CD14-positive monocyte (primary cell): ENCODE measurements at regions not wholly inside any gene's neighbourhood (a gene's known extent, or its start where the extent isn't known, plus 50 kb on each side); places are given as distances from the start of the nearest gene placed in this dataset.

Source experiments
- DNase-seq, 3 donors: peaks; one replicate each; pipeline ENCODE4 v3.0.0-alpha.2; 2011 to 2022
- H2AFZ ChIP-seq: 2 replicates; pipeline ENCODE4 v1.6.0; 2012; ENCODE audit warnings: mild to moderate bottlenecking, low read depth, low read length, inconsistent platforms; ENCODE audit not compliant: insufficient read depth, poor library complexity, severe bottlenecking
- H3K27ac ChIP-seq, 2 donors: 1 replicate in 1 of 2; 2 replicates in 1 of 2; pipeline ENCODE4 v1.5.1; 2012 to 2013; ENCODE audit warnings: low read length in 2 of 2, control low read depth in 1 of 2, inconsistent platforms in 1 of 2, low read depth in 1 of 2, mild to moderate bottlenecking in 1 of 2
- H3K27me3 ChIP-seq, 2 donors: one replicate each; pipeline versions ENCODE4 v1.6.0 to v1.6.1; 2011 to 2013; ENCODE audit warnings: low read length in 2 of 2; ENCODE audit not compliant: control insufficient read depth in 2 of 2, insufficient read depth in 2 of 2
- H3K36me3 ChIP-seq, 2 donors: replicated peaks in 1 of 2; 1 replicate in 1 of 2; 2 replicates in 1 of 2; pipeline versions ENCODE4 v1.5.1 to v1.6.1; 2012 to 2013; ENCODE audit warnings: low read length in 2 of 2, control low read depth in 1 of 2, inconsistent platforms in 1 of 2, mild to moderate bottlenecking in 1 of 2; ENCODE audit not compliant: insufficient read depth in 2 of 2, control insufficient read depth in 1 of 2
- H3K4me1 ChIP-seq, 2 donors: 1 replicate in 1 of 2; 2 replicates in 1 of 2; pipeline versions ENCODE4 v1.5.1 to v1.6.1; 2012 to 2013; ENCODE audit warnings: low read length in 2 of 2, control low read depth in 1 of 2, inconsistent platforms in 1 of 2, mild to moderate bottlenecking in 1 of 2, moderate library complexity in 1 of 2; ENCODE audit not compliant: insufficient read depth in 2 of 2, control insufficient read depth in 1 of 2
- H3K4me2 ChIP-seq: replicated peaks from 2 replicates; pipeline ENCODE3; 2012; ENCODE audit warnings: low read length, moderate library complexity, mild to moderate bottlenecking; ENCODE audit not compliant: poor library complexity, severe bottlenecking; ENCODE audit errors: extremely low read depth
- H3K4me3 ChIP-seq, 3 experiments: fragments of 200-600 bp in 1 of 3; sonication (generic) in 1 of 3; replicated peaks in 1 of 3; 1 replicate in 2 of 3; 2 replicates in 1 of 3; pipeline ENCODE4 v1.5.1; 2011 to 2013; ENCODE audit warnings: low read length in 3 of 3, mild to moderate bottlenecking in 3 of 3, control low read depth in 2 of 3, low read depth in 2 of 3, inconsistent platforms in 1 of 3, moderate library complexity in 1 of 3
- H3K79me2 ChIP-seq: 2 replicates; pipeline ENCODE4 v1.6.0; 2012; ENCODE audit warnings: mild to moderate bottlenecking, control low read depth, inconsistent platforms, low read length, moderate library complexity; ENCODE audit not compliant: insufficient read depth
- H3K9ac ChIP-seq: 2 replicates; pipeline ENCODE4 v1.6.0; 2017; ENCODE audit warnings: low read length, mild to moderate bottlenecking; ENCODE audit not compliant: insufficient read depth, poor library complexity, severe bottlenecking
- H3K9me3 ChIP-seq, 2 donors: replicated peaks in 1 of 2; 1 replicate in 1 of 2; 2 replicates in 1 of 2; pipeline versions ENCODE4 v1.5.1 to v1.6.1; 2012 to 2013; ENCODE audit warnings: low read length in 2 of 2, control low read depth in 1 of 2; ENCODE audit not compliant: control insufficient read depth in 1 of 2, insufficient read depth in 1 of 2
- H4K20me1 ChIP-seq: 2 replicates; pipeline ENCODE4 v1.6.0; 2012; ENCODE audit warnings: mild to moderate bottlenecking, low read length, control low read depth, moderate library complexity; ENCODE audit not compliant: insufficient read depth
- H3K27ac Mint-ChIP-seq, 7 donors: one replicate each; pipeline ENCODE4 v1.8.0; 2020; ENCODE audit warnings: mild to moderate bottlenecking in 7 of 7, mixed read lengths in 7 of 7, moderate library complexity in 6 of 7, inconsistent platforms in 2 of 7
- H3K27me3 Mint-ChIP-seq, 3 donors: one replicate each; pipeline ENCODE4 v1.8.0; 2021 to 2022; ENCODE audit warnings: low read depth in 3 of 3, mild to moderate bottlenecking in 3 of 3, mixed read lengths in 3 of 3, moderate library complexity in 3 of 3, inconsistent platforms in 1 of 3
- H3K36me3 Mint-ChIP-seq, 2 donors: one replicate each; pipeline ENCODE4 v1.8.0; 2020; ENCODE audit warnings: mixed read lengths in 2 of 2, inconsistent platforms in 1 of 2, mild to moderate bottlenecking in 1 of 2
- H3K4me1 Mint-ChIP-seq: one replicate; pipeline ENCODE4 v1.8.0; 2020; ENCODE audit warnings: mild to moderate bottlenecking, mixed read lengths
- H3K4me3 Mint-ChIP-seq, 2 donors: one replicate each; pipeline ENCODE4 v1.8.0; 2020; ENCODE audit warnings: mild to moderate bottlenecking in 2 of 2, mixed read lengths in 2 of 2, moderate library complexity in 1 of 2
- H3K9me3 Mint-ChIP-seq, 7 donors: one replicate each; pipeline ENCODE4 v1.8.0; 2020 to 2022; ENCODE audit warnings: mixed read lengths in 7 of 7, mild to moderate bottlenecking in 6 of 7, moderate library complexity in 6 of 7, inconsistent platforms in 2 of 7
- WGBS: methylation state at CpG from one replicate; pipeline ENCODE4 v1.1.5; 2013; ENCODE audit warnings: missing lambda C conversion rate; ENCODE audit not compliant: insufficient coverage; 5-methylcytosine and 5-hydroxymethylcytosine counted together
- intact Hi-C, 2 donors: fragments of 100-400 bp; cut with micrococcal nuclease; formaldehyde crosslinking; loops; one replicate each; pipeline versions ENCODE4 v1.15.0 to v1.15.1; 2023
- TF ChIP-seq, protein P1 (sequence below): fragments of 200-600 bp; IDR thresholded peaks from one replicate; pipeline ENCODE4 v1.8.0; 2022; ENCODE audit warnings: antibody characterized with exemption, mild to moderate bottlenecking

GRCh38 chr9:22574740-22575139 lies 128.1 kb downstream of the DMRTA1 start:
- peaks cover 0 to 2% (median 0%) of the 10 kb centered on the region in 3 donors for H3K27me3 Mint-ChIP-seq
- Histone ChIP-seq H2AFZ (no peak overlapping the region), H3K9me3 (peaks cover 18 to 21% of the 10 kb centered on the region in 2 donors), H3K4me1 (no peaks in the 10 kb centered on the region), H3K4me3 (no peak overlapping the region), H3K27ac (no peak overlapping the region), H3K79me2 (no peaks in the 10 kb centered on the region), H3K9ac (no peak overlapping the region), H3K4me2 (no peak overlapping the region), H4K20me1 (no peaks in the 10 kb centered on the region), H3K27me3 (no peaks in the 10 kb centered on the region), H3K36me3 (no peaks in the 10 kb centered on the region)
- TF ChIP-seq, protein P1, sequence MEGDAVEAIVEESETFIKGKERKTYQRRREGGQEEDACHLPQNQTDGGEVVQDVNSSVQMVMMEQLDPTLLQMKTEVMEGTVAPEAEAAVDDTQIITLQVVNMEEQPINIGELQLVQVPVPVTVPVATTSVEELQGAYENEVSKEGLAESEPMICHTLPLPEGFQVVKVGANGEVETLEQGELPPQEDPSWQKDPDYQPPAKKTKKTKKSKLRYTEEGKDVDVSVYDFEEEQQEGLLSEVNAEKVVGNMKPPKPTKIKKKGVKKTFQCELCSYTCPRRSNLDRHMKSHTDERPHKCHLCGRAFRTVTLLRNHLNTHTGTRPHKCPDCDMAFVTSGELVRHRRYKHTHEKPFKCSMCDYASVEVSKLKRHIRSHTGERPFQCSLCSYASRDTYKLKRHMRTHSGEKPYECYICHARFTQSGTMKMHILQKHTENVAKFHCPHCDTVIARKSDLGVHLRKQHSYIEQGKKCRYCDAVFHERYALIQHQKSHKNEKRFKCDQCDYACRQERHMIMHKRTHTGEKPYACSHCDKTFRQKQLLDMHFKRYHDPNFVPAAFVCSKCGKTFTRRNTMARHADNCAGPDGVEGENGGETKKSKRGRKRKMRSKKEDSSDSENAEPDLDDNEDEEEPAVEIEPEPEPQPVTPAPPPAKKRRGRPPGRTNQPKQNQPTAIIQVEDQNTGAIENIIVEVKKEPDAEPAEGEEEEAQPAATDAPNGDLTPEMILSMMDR, result no peak
- H3K4me1 Mint-ChIP-seq, result no peaks in the 10 kb centered on the region
- H3K4me3 Mint-ChIP-seq, result no peak overlapping the region
- intact Hi-C loops, result no loop called here
- no peak for DNase-seq
- no CpG with 5 or more reads among the region's 2 CpGs for WGBS
- H3K36me3 Mint-ChIP-seq, result no peaks in the 10 kb centered on the region
- H3K27ac Mint-ChIP-seq, result no peak overlapping the region
- H3K9me3 Mint-ChIP-seq, result peaks cover 5 to 30% (median 15%) of the 10 kb centered on the region in 7 donors

DNA sequence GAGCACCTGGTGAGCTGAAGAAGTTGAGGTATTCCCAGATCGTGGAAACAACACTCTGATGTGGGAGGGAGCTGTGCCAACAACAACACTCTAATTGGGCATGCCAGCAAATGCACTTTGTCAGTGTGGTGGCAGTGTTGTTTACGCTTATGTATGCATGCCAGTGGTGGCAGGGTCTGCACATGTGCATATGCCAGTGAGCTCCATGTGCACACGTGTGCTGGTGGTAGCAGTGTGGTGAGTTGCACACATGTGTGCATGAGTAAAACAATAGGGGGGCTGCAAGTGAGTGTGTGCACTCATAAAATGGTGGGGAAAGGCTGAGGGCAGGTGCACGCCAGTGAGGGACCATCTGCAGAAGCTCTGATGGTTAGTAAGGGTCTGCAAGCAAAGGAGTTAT lies 134.2 kb downstream of the DMRTA1 start:
- H3K27me3 Mint-ChIP-seq, result peaks cover 0 to 2% (median 1%) of the 10 kb centered on the region in 3 donors
- WGBS, result 78% methylated on average over 4 of the region's 4 CpGs
- H3K4me1 Mint-ChIP-seq, result no peaks in the 10 kb centered on the region
- Histone ChIP-seq H3K9me3 (peaks cover 12 to 17% of the 10 kb centered on the region in 2 donors), H3K4me2 (no peak overlapping the region), H3K27me3 (no peaks in the 10 kb centered on the region), H3K4me1 (no peaks in the 10 kb centered on the region), H3K4me3 (no peak overlapping the region), H2AFZ (no peak overlapping the region), H3K36me3 (no peaks in the 10 kb centered on the region), H3K79me2 (no peaks in the 10 kb centered on the region), H4K20me1 (no peaks in the 10 kb centered on the region), H3K9ac (no peak overlapping the region), H3K27ac (no peak overlapping the region)
- peaks cover 5 to 20% (median 7%) of the 10 kb centered on the region in 7 donors for H3K9me3 Mint-ChIP-seq
- no peak for DNase-seq
- intact Hi-C loops, result no loop called here
- TF ChIP-seq, protein P1, result no peak
- no peaks in the 10 kb centered on the region for H3K36me3 Mint-ChIP-seq
- H3K4me3 Mint-ChIP-seq, result no peak overlapping the region
- peak overlapping the region in 1 of 7 donors; percentile 60 for H3K27ac Mint-ChIP-seq
